ENCODE measurements at regions not wholly inside any gene's neighbourhood (a gene's known extent, or its start where the extent isn't known, plus 50 kb on each side); places are given as distances from the start of the nearest gene placed in this dataset.

GRCh38 chr5:167406513-167406912, 884.9 kb upstream of the WWC1 start:
- TF ChIP-seq CTCF (IDR thresholded peaks at IDR 0.05; ENCODE audit: low read depth, low read length, missing control alignments): no peak
- no peak for DNase-seq (ENCODE audit: low read depth)
- no peak overlapping the region for H3K4me3 ChIP-seq (ENCODE audit: low read depth, low read length)

DNA sequence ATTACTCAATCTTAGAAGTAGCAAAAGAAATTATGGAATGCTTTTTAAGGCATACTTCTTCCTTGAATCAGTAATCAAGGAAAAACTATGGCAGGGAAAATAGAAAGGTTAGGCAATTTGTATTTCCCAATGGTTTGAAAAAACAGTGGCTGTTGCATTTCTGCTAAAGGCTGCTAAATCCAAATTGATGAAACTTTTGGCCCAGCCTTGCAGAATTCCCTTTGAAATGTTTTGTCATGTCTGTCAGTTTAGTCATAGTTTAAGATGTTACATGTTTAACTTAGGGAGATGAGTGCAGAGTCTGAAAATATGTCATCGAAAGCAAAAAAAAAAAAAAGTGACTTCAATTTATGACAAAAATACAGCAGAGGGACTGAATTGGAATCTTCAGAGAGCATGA, 878.9 kb upstream of the WWC1 start:
- no peak overlapping the region for H3K4me3 ChIP-seq (ENCODE audit: low read depth, low read length)
- TF ChIP-seq CTCF (IDR thresholded peaks at IDR 0.05; ENCODE audit: low read depth, low read length, missing control alignments): no peak
- no peak for DNase-seq (ENCODE audit: low read depth)

GRCh38 chr5:167413506-167413905, 877.9 kb upstream of the WWC1 start:
- TF ChIP-seq CTCF (IDR thresholded peaks at IDR 0.05; ENCODE audit: low read depth, low read length, missing control alignments): no peak
- no peak for DNase-seq (ENCODE audit: low read depth)

DNA sequence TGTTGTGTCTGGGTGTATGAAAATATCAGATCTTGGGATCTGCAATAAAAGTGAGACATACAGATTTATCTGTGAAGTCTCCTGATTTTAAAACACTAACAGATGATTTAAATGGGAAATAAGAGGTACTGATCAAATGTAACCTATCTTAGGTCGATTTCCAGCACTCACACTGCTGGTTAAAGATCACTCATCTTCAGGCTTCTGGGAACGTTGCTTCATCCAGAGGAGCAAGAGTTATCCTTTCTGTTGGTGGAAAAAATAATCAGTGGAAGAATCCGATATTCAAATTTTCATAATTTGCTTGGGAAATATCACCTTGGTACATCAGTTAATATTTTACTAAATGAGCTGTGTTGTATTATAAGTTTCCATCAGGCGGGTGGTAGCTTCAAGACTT, 876.8 kb upstream of the WWC1 start:
- TF ChIP-seq CTCF (IDR thresholded peaks at IDR 0.05; ENCODE audit: low read depth, low read length, missing control alignments): no peak

More at GRCh38 chr5:167413506-167413905, 877.9 kb upstream of the WWC1 start:
- no peak overlapping the region for H3K4me3 ChIP-seq (ENCODE audit: low read depth, low read length)

GRCh38 chr5:167415779-167416746, 875.4 kb upstream of the WWC1 start:
- TF ChIP-seq CTCF (IDR thresholded peaks at IDR 0.05; ENCODE audit: low read depth, low read length, missing control alignments): no peak
- H3K4me3 ChIP-seq (ENCODE audit: low read depth, low read length): no peak overlapping the region
- DNase-seq (ENCODE audit: low read depth): no peak

More for the DNA sequence above, 876.8 kb upstream of the WWC1 start:
- no peak overlapping the region for H3K4me3 ChIP-seq (ENCODE audit: low read depth, low read length)
- no peak for DNase-seq (ENCODE audit: low read depth)

GRCh38 chr5:167417662-167418061, 873.8 kb upstream of the WWC1 start:
- no peak for TF ChIP-seq CTCF (IDR thresholded peaks at IDR 0.05; ENCODE audit: low read depth, low read length, missing control alignments)
- no peak overlapping the region for H3K4me3 ChIP-seq (ENCODE audit: low read depth, low read length)
- no peak for DNase-seq (ENCODE audit: low read depth)

All from GM12864 (cell line).